ENCODE measurements at regions not wholly inside any gene's neighbourhood (a gene's known extent, or its start where the extent isn't known, plus 50 kb on each side); places are given as distances from the start of the nearest gene placed in this dataset.

- in situ Hi-C loops (cut with HindIII; ENCODE audit: low pct_ligation_motif_present, low sequenced_read_pairs), result no loop called here
- Histone ChIP-seq H3K27me3 (replicated peaks) (no peaks in the 10 kb centered on the region), H3K4me3 (ENCODE audit: low read depth, low read length) (no peak overlapping the region), H3K36me3 (replicated peaks) (no peaks in the 10 kb centered on the region), H3K27ac (no peak overlapping the region)
- DNase-seq, result no peak
- TF ChIP-seq CTCF (IDR thresholded peaks at IDR 0.05; ENCODE audit: low read depth, low read length, missing control alignments), result no peak
Observed at GRCh38 chr5:135206862-135207261, 172.8 kb upstream of the PITX1 start.

- Histone ChIP-seq H3K4me3 (ENCODE audit: low read depth, low read length) (no peak overlapping the region), H3K27me3 (replicated peaks) (no peaks in the 10 kb centered on the region), H3K36me3 (replicated peaks) (no peaks in the 10 kb centered on the region), H3K27ac (no peak overlapping the region)
- DNase-seq, result no peak
- in situ Hi-C loops (cut with HindIII; ENCODE audit: low pct_ligation_motif_present, low sequenced_read_pairs), result no loop called here
- no peak for TF ChIP-seq CTCF (IDR thresholded peaks at IDR 0.05; ENCODE audit: low read depth, low read length, missing control alignments)
Observed at GRCh38 chr5:135205632-135206349, 171.8 kb upstream of the PITX1 start.

- Histone ChIP-seq H3K36me3 (replicated peaks) (no peaks in the 10 kb centered on the region), H3K27ac (no peak overlapping the region), H3K4me3 (ENCODE audit: low read depth, low read length) (no peak overlapping the region), H3K27me3 (replicated peaks) (no peaks in the 10 kb centered on the region)
- TF ChIP-seq CTCF (IDR thresholded peaks at IDR 0.05; ENCODE audit: low read depth, low read length, missing control alignments), result peak; percentile 41
- DNase-seq, result no peak
- in situ Hi-C loops (cut with HindIII; ENCODE audit: low pct_ligation_motif_present, low sequenced_read_pairs), result no loop called here
Observed at GRCh38 chr5:135204151-135204600, 170.1 kb upstream of the PITX1 start.

GRCh38 chr5:135203593-135204036 lies 169.6 kb upstream of the PITX1 start:
- Histone ChIP-seq H3K36me3 (replicated peaks) (no peaks in the 10 kb centered on the region), H3K27ac (no peak overlapping the region), H3K4me3 (ENCODE audit: low read depth, low read length) (no peak overlapping the region), H3K27me3 (replicated peaks) (no peaks in the 10 kb centered on the region)
- peak; percentile 21 for TF ChIP-seq CTCF (IDR thresholded peaks at IDR 0.05; ENCODE audit: low read depth, low read length, missing control alignments)
- in situ Hi-C loops (cut with HindIII; ENCODE audit: low pct_ligation_motif_present, low sequenced_read_pairs), result no loop called here
- no peak for DNase-seq

DNA sequence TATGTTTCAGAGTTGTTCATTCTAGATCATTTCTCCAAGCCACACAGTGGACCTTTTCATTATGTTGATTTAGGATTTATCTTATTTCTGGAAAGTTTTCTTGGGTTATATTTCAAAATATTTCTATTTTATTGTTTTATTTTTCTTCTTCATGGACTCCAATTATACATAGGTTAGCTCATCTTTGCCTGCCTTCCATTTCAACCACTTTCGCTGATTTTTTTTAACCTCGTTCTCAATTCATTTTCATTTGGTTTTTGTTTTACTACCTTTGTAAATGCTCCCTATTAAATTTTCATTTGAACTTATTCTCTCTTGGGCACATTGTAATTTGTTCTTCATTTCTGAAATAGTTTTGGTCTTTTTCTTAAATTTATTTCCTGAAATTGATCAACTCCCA lies 169.0 kb upstream of the PITX1 start:
- DNase-seq, result no peak
- no peak for TF ChIP-seq CTCF (IDR thresholded peaks at IDR 0.05; ENCODE audit: low read depth, low read length, missing control alignments)
- in situ Hi-C loops (cut with HindIII; ENCODE audit: low pct_ligation_motif_present, low sequenced_read_pairs), result no loop called here
- Histone ChIP-seq H3K27me3 (replicated peaks) (no peaks in the 10 kb centered on the region), H3K4me3 (ENCODE audit: low read depth, low read length) (no peak overlapping the region), H3K36me3 (replicated peaks) (no peaks in the 10 kb centered on the region), H3K27ac (no peak overlapping the region)

DNA sequence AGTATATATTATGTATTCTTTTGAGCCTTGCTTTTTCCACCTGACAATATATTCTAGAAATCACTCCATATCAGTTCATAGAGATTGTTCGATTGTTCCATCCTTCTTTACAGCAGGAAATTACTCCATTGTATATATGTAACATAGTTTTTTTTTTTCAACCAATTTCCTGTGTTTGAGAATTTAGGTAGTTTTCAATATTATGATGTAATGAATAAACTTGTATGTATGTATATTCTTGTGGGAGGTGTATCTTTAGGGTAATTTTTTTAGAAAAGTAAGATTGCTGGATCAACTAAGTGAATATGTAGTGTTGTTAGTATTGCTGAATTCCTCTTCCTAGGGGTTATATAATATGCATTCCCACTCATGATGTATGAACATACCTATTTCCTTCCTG lies 165.9 kb upstream of the PITX1 start:
- H3K27ac ChIP-seq, result no peak overlapping the region
- in situ Hi-C loops (cut with HindIII; ENCODE audit: low pct_ligation_motif_present, low sequenced_read_pairs), result no loop called here
- DNase-seq, result no peak
- TF ChIP-seq CTCF (IDR thresholded peaks at IDR 0.05; ENCODE audit: low read depth, low read length, missing control alignments), result no peak
- no peaks in the 10 kb centered on the region for H3K27me3 ChIP-seq (replicated peaks)
- H3K4me3 ChIP-seq (ENCODE audit: low read depth, low read length), result no peak overlapping the region
- no peaks in the 10 kb centered on the region for H3K36me3 ChIP-seq (replicated peaks)

Data from brain microvascular endothelial cell (primary cell).